HCT116 (cell line): ENCODE measurements at regions not wholly inside any gene's neighbourhood (a gene's known extent, or its start where the extent isn't known, plus 50 kb on each side); places are given as distances from the start of the nearest gene placed in this dataset.

Experiments used
- ATAC-seq: fragments of 200-7000 bp; cut with Tn5 transposase; 2 replicates; pipeline ENCODE4 v1.9.1; 2020; ENCODE audit warnings: mild to moderate bottlenecking, moderate library complexity
- BruUV-seq: library from RNA; stranded (reverse); fragments of 400-500 nt; replicated peaks from 2 replicates; lab custom pipeline; 2021; lab: Mats Ljungman, UMichigan
- CTCF ChIA-PET: fragments of 300-600 bp; sonication (Branson Sonifier 250); formaldehyde crosslinking; loops from one replicate; lab custom pipeline; 2021; ENCODE audit warnings: antibody characterized with exemption; lab: Charles Lee
- POLR2A ChIA-PET: fragments of 300-600, 350-600 bp; sonication (Branson Sonifier 250); formaldehyde crosslinking; loops from one replicate; lab custom pipeline; 2021; ENCODE audit warnings: antibody characterized with exemption; lab: Charles Lee
- RAD21 ChIA-PET, 2 experiments: fragments of 300-600 bp; sonication (Branson Sonifier 250); formaldehyde crosslinking; loops; one replicate each; lab custom pipeline; 2023; ENCODE audit warnings: low total read pairs in 2 of 2; ENCODE audit not compliant: uncharacterized antibody in 2 of 2, unreplicated experiment in 2 of 2, low non-redundant PET in 1 of 2; lab: Charles Lee
- DNase-seq: peaks from one replicate; pipeline ENCODE4 v3.0.0-alpha.2; 2010; ENCODE audit warnings: low read depth, low spot score
- H2AFZ ChIP-seq: fragments of 200-600 bp; shearing (Covaris generic), sonication (generic); 2 replicates; pipeline ENCODE4 v1.6.1; 2017; ENCODE audit warnings: low read depth, mixed run types, mixed read lengths, antibody characterized with exemption, low read length; ENCODE audit not compliant: poor library complexity, severe bottlenecking
- H3K27ac ChIP-seq: 2 replicates; pipeline ENCODE4 v1.5.1; 2012; ENCODE audit warnings: low read depth, low read length
- H3K27me3 ChIP-seq: fragments of 200-600 bp; sonication (generic); 2 replicates; pipeline ENCODE4 v1.6.1; 2016; ENCODE audit warnings: mixed run types, low read length, mixed read lengths; ENCODE audit not compliant: insufficient read depth
- H3K36me3 ChIP-seq, 2 experiments: fragments of 200-500 bp in 1 of 2; fragments of 200-600 bp in 1 of 2; sonication (Bioruptor generic) in 1 of 2; sonication (generic) in 1 of 2; 2 replicates each; pipeline versions ENCODE4 v1.5.1 to v1.6.1; 2014 to 2016; ENCODE audit warnings: low read length in 2 of 2, inconsistent platforms in 1 of 2, mixed read lengths in 1 of 2, mixed run types in 1 of 2; ENCODE audit not compliant: insufficient read depth in 2 of 2, control insufficient read depth in 1 of 2
- H3K4me1 ChIP-seq, 2 experiments: fragments of 200-600 bp in 1 of 2; sonication (generic) in 1 of 2; 2 replicates each; pipeline versions ENCODE4 v1.5.1 to v1.6.1; 2012 to 2017; ENCODE audit warnings: low read length in 2 of 2, inconsistent platforms in 1 of 2, mild to moderate bottlenecking in 1 of 2, mixed read lengths in 1 of 2, mixed run types in 1 of 2, moderate library complexity in 1 of 2; ENCODE audit not compliant: insufficient read depth in 2 of 2, control insufficient read depth in 1 of 2
- H3K4me2 ChIP-seq: fragments of 200-600 bp; sonication (generic); 2 replicates; pipeline ENCODE4 v1.6.1; 2017; ENCODE audit warnings: mixed run types, low read length, mixed read lengths
- H3K4me3 ChIP-seq, 2 experiments: fragments of 200-600 bp in 1 of 2; sonication (generic) in 1 of 2; replicated peaks in 1 of 2; 2 replicates each; pipeline ENCODE4 v1.5.1; 2011 to 2016; ENCODE audit warnings: low read length in 2 of 2, control low read depth in 1 of 2, low read depth in 1 of 2, mild to moderate bottlenecking in 1 of 2, mixed read lengths in 1 of 2, mixed run types in 1 of 2
- H3K79me2 ChIP-seq: fragments of 200-600 bp; sonication (generic); 2 replicates; pipeline ENCODE4 v1.6.1; 2017; ENCODE audit warnings: mild to moderate bottlenecking, mixed run types, low read length, moderate library complexity, mixed read lengths; ENCODE audit not compliant: insufficient read depth
- H3K9ac ChIP-seq: fragments of 200-600 bp; sonication (generic); 2 replicates; pipeline ENCODE4 v1.6.1; 2016; ENCODE audit warnings: low read length, mixed read lengths
- H3K9me2 ChIP-seq: fragments of 200-600 bp; sonication (generic), shearing (Covaris generic); 2 replicates; pipeline ENCODE4 v1.6.1; 2017; ENCODE audit warnings: mixed run types, mild to moderate bottlenecking, moderate library complexity; ENCODE audit not compliant: insufficient read depth
- H3K9me3 ChIP-seq, 2 experiments: fragments of 200-500 bp in 1 of 2; fragments of 200-600 bp in 1 of 2; sonication (Bioruptor generic) in 1 of 2; sonication (generic) in 1 of 2; 2 replicates each; pipeline ENCODE4 v1.6.1; 2014 to 2017; ENCODE audit warnings: low read length in 2 of 2, mixed read lengths in 2 of 2, inconsistent platforms in 1 of 2, low read depth in 1 of 2, mild to moderate bottlenecking in 1 of 2, mixed run types in 1 of 2, moderate library complexity in 1 of 2; ENCODE audit not compliant: control insufficient read depth in 1 of 2, insufficient read depth in 1 of 2
- H4K20me1 ChIP-seq: fragments of 200-600 bp; sonication (generic), shearing (Covaris generic); 2 replicates; pipeline ENCODE4 v1.6.1; 2017; ENCODE audit warnings: mixed run types, mild to moderate bottlenecking, moderate library complexity; ENCODE audit not compliant: insufficient read depth
- CEBPB ChIP-seq: IDR thresholded peaks from 2 replicates; pipeline ENCODE4 v1.6.1; 2012; ENCODE audit warnings: low read depth
- EZH2phosphoT487 ChIP-seq: fragments of 200-600 bp; IDR thresholded peaks from 2 replicates; pipeline ENCODE4 v1.6.1; 2018; ENCODE audit warnings: antibody characterized with exemption, borderline replicate concordance
- RAD21 ChIP-seq: IDR thresholded peaks from 2 replicates; pipeline ENCODE4 v1.6.1; 2012; ENCODE audit warnings: low read depth, mild to moderate bottlenecking
- REST ChIP-seq: IDR thresholded peaks from 2 replicates; pipeline ENCODE4 v1.6.1; 2012; ENCODE audit warnings: low read depth
- SP1 ChIP-seq: IDR thresholded peaks from 2 replicates; pipeline ENCODE4 v1.6.1; 2012; ENCODE audit warnings: low read depth
- SRF ChIP-seq: IDR thresholded peaks from 2 replicates; pipeline ENCODE4 v1.6.1; 2012; ENCODE audit warnings: low read depth
- ZBTB33 ChIP-seq: IDR thresholded peaks from 2 replicates; pipeline ENCODE4 v1.6.1; 2011; ENCODE audit warnings: mild to moderate bottlenecking, low read length, moderate library complexity; ENCODE audit not compliant: insufficient replicate concordance; ENCODE audit errors: extremely low read depth
- intact Hi-C: fragments of 100-400 bp; cut with micrococcal nuclease; formaldehyde crosslinking; loops from 2 replicates; pipeline ENCODE4 v1.10.0; 2022

GRCh38 chr2:63665091-63665490, 76.3 kb downstream of the MDH1 start:
- Histone ChIP-seq H3K9ac (no peak overlapping the region), H3K9me3 (no peaks in the 10 kb centered on the region), H3K36me3 (no peaks in the 10 kb centered on the region), H4K20me1 (no peaks in the 10 kb centered on the region), H3K4me2 (no peak overlapping the region), H3K27ac (no peak overlapping the region), H2AFZ (no peak overlapping the region), H3K4me3 (no peak overlapping the region), H3K9me2 (no peaks in the 10 kb centered on the region), H3K79me2 (no peaks in the 10 kb centered on the region), H3K4me1 (no peaks in the 10 kb centered on the region), H3K27me3 (peaks cover under 1% of the 10 kb centered on the region)
- ATAC-seq (no peak), DNase-seq (no peak)
- ChIA-PET POLR2A (no interaction called here), RAD21 (no interaction called here), CTCF (no interaction called here)
- intact Hi-C loops: no loop called here
- no peak for TF ChIP-seq EZH2phosphoT487
- no TSS peak for BruUV-seq

- no peak overlapping the region for H3K4me2 ChIP-seq
- intact Hi-C loops: no loop called here
- H3K4me3 ChIP-seq: no peak overlapping the region
- no peak for TF ChIP-seq RAD21
- no peak for TF ChIP-seq ZBTB33
- no peak for TF ChIP-seq CEBPB
- no peak for TF ChIP-seq SP1
- no peak for TF ChIP-seq REST
- TF ChIP-seq SRF: no peak
- TF ChIP-seq, all 23 proteins: peak for 0
- Histone ChIP-seq H3K79me2 (no peaks in the 10 kb centered on the region), H4K20me1 (no peaks in the 10 kb centered on the region), H3K36me3 (no peaks in the 10 kb centered on the region), H3K27me3 (peaks cover 7% of the 10 kb centered on the region), H3K9me3 (no peaks in the 10 kb centered on the region), H3K9ac (no peak overlapping the region), H3K4me1 (no peaks in the 10 kb centered on the region), H3K27ac (no peak overlapping the region), H3K9me2 (no peaks in the 10 kb centered on the region), H2AFZ (no peak overlapping the region)
- no TSS peak for BruUV-seq
- POLR2A ChIA-PET: no interaction called here
- RAD21 ChIA-PET: no interaction called here
- CTCF ChIA-PET: no interaction called here
- ATAC-seq: no peak
- no peak for DNase-seq
Measured at GRCh38 chr2:63665846-63666475, 77.2 kb downstream of the MDH1 start.
